Activated T-cell treated with anti-CD3 and anti-CD28 coated beads, Interleukin-2, amount 50 U/mL, for 24 hours (primary cell): ENCODE measurements at regions not wholly inside any gene's neighbourhood (a gene's known extent, or its start where the extent isn't known, plus 50 kb on each side); places are given as distances from the start of the nearest gene placed in this dataset.

Experiments
- DNase-seq: peaks from one replicate; pipeline ENCODE4 v3.0.0-alpha.2; 2020
- H3K27ac Mint-ChIP-seq: 2 replicates; pipeline ENCODE4 v1.8.0; 2020; ENCODE audit warnings: mild to moderate bottlenecking, mixed read lengths
- H3K27me3 Mint-ChIP-seq: 2 replicates; pipeline ENCODE4 v1.8.0; 2020; ENCODE audit warnings: mixed read lengths
- H3K36me3 Mint-ChIP-seq: 2 replicates; pipeline ENCODE4 v1.8.0; 2020; ENCODE audit warnings: low read depth, mixed read lengths
- H3K4me1 Mint-ChIP-seq: 2 replicates; pipeline ENCODE4 v1.8.0; 2020; ENCODE audit warnings: low read depth, mixed read lengths
- H3K4me3 Mint-ChIP-seq: 2 replicates; pipeline ENCODE4 v1.8.0; 2020; ENCODE audit warnings: mild to moderate bottlenecking, moderate library complexity, mixed read lengths
- H3K9me3 Mint-ChIP-seq: 2 replicates; pipeline ENCODE4 v1.8.0; 2020; ENCODE audit warnings: mixed read lengths

DNA sequence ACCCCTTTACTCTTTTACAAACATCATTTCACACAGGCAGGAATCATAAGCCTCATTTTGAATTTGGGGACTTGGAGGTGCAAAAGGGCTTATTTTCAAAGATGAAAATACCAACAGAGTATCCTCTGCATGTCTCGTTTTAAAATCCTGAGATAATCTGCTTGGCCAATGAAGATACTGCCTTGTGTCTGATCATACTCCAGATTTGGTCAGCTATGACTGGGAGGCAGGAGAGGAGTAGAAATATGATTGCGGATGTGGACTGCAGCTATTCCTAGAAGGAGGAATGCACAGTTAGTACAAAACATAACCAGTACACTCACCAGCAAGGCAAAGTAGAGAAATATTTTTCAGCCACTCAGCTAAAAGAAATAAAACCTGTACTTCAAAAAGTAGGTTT is 342.3 kb downstream of the RPRM start:
- Mint-ChIP-seq H3K4me1 (no peaks in the 10 kb centered on the region), H3K27ac (no peak overlapping the region), H3K4me3 (no peak overlapping the region), H3K9me3 (no peaks in the 10 kb centered on the region), H3K36me3 (no peaks in the 10 kb centered on the region), H3K27me3 (no peaks in the 10 kb centered on the region)
- DNase-seq = no peak

DNA sequence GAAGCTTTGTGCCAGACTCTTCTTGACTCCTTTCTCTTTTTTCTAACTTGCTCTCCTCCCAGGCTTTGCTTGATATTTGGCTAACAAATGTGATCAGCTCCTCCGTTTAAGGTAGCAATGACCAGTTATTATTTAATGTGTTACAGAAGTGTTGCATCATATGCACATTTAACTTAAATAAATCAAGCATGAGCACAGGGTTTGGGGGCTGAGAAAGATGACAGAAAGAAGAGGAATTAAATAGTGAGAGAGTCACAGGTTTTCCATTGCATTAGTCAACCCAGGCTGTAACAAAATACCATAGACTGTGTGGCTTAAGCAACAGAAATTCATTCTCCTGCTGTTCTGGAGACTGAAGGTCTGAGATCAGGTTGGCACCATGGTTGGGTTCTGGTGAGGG is 343.8 kb downstream of the RPRM start:
- DNase-seq = no peak
- no peak overlapping the region for H3K27ac Mint-ChIP-seq
- H3K36me3 Mint-ChIP-seq = no peaks in the 10 kb centered on the region
- no peak overlapping the region for H3K4me3 Mint-ChIP-seq
- H3K27me3 Mint-ChIP-seq = no peaks in the 10 kb centered on the region
- no peaks in the 10 kb centered on the region for H3K9me3 Mint-ChIP-seq
- no peaks in the 10 kb centered on the region for H3K4me1 Mint-ChIP-seq

DNA sequence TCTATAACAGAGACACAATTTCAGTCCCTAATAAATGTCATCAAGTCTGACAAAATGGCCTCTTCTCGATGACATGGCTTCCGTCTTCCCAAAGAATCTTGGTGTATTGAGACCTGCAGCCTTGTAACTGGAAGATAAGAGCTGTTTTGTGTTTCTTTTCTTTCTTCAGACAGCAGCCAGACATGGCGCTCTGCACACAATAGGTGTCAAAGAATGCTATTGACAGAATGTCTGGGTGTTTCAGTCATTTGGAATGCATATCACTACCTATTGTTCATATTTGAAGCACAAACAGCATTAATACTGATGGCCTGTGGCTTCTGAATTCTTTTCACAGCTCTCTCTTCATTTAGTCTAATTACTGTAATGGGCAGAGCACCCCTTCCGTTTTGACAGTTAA is 344.8 kb downstream of the RPRM start:
- Mint-ChIP-seq H3K27ac (no peak overlapping the region), H3K36me3 (no peaks in the 10 kb centered on the region), H3K4me3 (no peak overlapping the region), H3K27me3 (no peaks in the 10 kb centered on the region), H3K9me3 (no peaks in the 10 kb centered on the region), H3K4me1 (no peaks in the 10 kb centered on the region)
- DNase-seq = no peak

DNA sequence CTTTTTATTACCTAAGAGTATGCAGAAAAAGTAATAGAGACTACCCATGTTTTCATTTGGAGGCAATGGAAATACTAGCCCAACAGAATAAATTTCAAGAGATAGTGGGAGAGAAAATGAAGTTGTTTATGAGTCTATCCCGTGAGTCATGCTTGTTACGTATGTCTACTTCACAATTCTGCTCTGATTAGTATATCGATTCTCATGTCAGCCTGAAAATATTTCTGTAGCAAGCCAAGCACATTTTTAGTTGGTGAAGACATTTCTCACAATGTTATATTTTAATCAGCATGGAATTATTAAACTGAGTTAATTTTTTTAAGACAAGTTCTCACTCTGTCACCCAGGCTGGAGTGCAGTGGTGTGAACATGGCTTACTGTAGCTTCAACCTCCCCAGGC is 346.1 kb downstream of the RPRM start:
- Mint-ChIP-seq H3K9me3 (no peaks in the 10 kb centered on the region), H3K27me3 (no peaks in the 10 kb centered on the region), H3K4me3 (no peak overlapping the region), H3K4me1 (no peaks in the 10 kb centered on the region), H3K27ac (no peak overlapping the region), H3K36me3 (no peaks in the 10 kb centered on the region)
- DNase-seq = no peak

DNA sequence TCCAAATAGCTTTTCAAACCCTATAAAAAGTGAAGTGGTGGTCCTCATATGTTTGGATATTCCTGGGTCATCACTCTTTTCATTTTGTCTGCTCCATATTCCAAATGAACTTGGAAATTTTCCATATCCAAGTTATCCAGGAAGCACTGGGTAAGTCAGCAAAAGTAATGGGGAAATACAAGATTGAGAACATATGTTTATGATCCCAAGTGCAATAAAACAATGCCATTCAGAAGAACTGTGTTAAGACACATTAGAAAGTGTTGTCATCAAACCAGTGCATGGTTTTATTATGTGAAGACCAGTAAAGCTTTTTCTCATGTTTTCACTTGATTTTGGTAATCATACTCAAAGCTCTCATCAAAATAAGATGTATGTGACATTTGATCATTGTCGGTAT is 363.4 kb downstream of the RPRM start:
- H3K27ac Mint-ChIP-seq = no peak overlapping the region
- DNase-seq = no peak
- H3K4me3 Mint-ChIP-seq = no peak overlapping the region
- no peaks in the 10 kb centered on the region for H3K4me1 Mint-ChIP-seq
- no peaks in the 10 kb centered on the region for H3K27me3 Mint-ChIP-seq
- H3K36me3 Mint-ChIP-seq = no peaks in the 10 kb centered on the region
- H3K9me3 Mint-ChIP-seq = no peaks in the 10 kb centered on the region

DNA sequence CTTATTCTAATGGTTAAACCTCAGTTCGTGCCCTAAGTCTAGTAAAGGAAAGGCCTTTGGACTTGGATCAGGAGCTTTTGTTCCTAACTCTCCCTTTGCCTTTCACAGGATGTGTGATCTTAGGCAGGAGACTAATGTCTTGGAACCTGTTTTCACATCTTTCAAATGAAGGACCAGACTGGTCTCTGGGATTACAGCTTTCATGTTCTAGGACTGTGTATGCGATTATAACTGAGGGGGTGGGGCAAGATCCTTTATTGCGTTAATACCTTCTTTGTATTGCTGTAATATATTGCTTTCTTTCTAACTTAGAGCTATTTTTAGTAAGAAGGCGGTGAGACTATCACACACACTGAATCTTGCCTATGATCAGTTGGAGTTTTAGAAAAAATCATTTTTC is 368.1 kb downstream of the RPRM start:
- Mint-ChIP-seq H3K27ac (no peak overlapping the region), H3K36me3 (no peaks in the 10 kb centered on the region), H3K27me3 (no peaks in the 10 kb centered on the region), H3K4me3 (no peak overlapping the region), H3K9me3 (no peaks in the 10 kb centered on the region), H3K4me1 (peaks cover 7% of the 10 kb centered on the region)
- no peak for DNase-seq

DNA sequence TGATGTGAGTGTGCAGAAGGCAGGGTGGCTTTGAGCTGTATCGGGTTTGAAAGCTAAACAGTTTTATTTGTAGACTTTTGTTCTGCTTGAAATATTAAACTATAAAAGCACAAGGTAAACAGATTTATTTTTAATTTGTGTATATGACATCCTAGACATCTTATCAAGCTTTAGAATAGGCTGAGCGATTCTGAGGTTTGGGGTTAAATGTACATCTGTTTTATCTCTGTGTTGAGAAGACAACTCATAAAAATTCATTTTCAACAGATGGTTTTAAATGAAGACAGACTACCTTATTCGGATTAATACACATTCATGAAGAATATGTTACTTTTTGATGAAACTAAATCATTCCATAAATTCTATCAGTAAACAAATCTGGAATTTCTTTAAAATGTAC is 368.8 kb downstream of the RPRM start:
- no peaks in the 10 kb centered on the region for H3K36me3 Mint-ChIP-seq

DNA sequence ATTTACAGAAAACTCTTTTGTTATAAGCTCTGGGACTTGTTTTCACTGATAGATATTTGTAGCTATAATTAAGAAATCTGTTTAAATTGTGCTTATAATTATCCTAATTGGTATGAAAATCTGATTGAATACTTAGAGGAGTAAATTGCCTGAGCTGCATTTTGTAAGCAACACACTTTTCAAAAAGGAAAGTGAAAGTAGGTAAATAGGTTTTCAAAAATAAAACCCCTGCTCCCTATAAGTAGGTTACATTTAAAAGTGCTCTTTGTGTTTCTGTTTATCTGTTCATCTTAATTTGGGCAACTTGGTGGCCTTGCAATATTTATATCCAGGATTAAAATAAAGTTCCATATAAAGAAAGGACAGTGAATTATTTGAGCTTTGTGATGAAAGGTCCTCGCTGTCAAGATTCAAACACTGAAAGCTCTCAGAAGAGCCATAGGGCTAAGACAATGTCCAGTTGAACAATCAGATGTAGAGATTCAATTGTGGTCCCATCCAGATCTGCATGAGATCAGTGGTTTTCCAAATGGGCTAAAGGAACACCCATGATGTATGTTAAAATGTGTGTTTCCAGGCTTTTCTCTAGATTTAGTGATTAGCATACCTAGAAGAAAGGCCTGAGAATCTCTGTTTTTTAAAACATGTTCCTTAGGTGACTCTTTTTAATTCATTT is 371.6 kb downstream of the RPRM start:
- Mint-ChIP-seq H3K4me3 (peak overlapping the region; percentile 14), H3K27ac (no peak overlapping the region)

More for the DNA sequence above, 368.8 kb downstream of the RPRM start:
- DNase-seq = no peak
- Mint-ChIP-seq H3K27ac (no peak overlapping the region), H3K4me3 (no peak overlapping the region), H3K9me3 (no peaks in the 10 kb centered on the region), H3K4me1 (peaks cover 7% of the 10 kb centered on the region), H3K27me3 (no peaks in the 10 kb centered on the region)

DNA sequence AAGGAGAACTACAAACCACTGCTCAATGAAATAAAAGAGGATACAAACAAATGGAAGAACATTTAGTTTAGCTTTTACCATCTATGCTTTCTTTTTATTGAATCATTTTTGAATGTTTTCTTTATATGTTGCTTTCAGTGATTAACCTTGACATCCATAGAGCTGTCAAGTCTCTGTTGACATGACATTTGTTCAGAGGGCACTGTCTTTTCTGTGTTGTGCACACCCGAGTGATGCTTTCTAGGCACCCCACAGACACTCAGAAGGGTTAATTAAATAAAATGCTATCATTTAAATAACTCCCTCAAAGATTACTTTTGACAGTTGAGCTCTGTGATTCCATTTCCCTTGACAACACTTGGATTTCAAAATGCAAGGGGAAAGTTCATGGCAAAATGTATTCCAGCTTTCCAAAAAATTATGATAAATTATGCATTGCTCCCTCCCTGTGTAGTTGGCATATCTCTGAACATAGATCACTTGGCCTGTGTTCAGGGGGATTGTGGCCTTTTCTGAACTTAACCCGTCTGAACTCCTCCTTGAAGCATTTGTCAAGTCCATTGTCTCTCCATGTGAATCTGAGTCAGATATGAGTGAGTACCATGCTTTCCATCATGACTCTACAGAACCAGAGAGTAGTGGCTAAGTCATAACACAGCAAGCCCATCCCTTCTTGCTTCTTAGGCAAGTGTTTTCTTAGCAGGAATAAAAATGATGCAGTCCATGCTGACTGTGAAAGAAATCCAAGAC is 372.6 kb downstream of the RPRM start:
- H3K27me3 Mint-ChIP-seq = no peaks in the 10 kb centered on the region
- H3K27ac Mint-ChIP-seq = no peak overlapping the region
- peaks cover 7% of the 10 kb centered on the region for H3K4me1 Mint-ChIP-seq
- no peak overlapping the region for H3K4me3 Mint-ChIP-seq
- H3K36me3 Mint-ChIP-seq = no peaks in the 10 kb centered on the region
- H3K9me3 Mint-ChIP-seq = no peaks in the 10 kb centered on the region
- no peak for DNase-seq

More for the DNA sequence above, 371.6 kb downstream of the RPRM start:
- Mint-ChIP-seq H3K36me3 (no peaks in the 10 kb centered on the region), H3K4me1 (peaks cover 7% of the 10 kb centered on the region), H3K27me3 (no peaks in the 10 kb centered on the region), H3K9me3 (no peaks in the 10 kb centered on the region)
- no peak for DNase-seq

DNA sequence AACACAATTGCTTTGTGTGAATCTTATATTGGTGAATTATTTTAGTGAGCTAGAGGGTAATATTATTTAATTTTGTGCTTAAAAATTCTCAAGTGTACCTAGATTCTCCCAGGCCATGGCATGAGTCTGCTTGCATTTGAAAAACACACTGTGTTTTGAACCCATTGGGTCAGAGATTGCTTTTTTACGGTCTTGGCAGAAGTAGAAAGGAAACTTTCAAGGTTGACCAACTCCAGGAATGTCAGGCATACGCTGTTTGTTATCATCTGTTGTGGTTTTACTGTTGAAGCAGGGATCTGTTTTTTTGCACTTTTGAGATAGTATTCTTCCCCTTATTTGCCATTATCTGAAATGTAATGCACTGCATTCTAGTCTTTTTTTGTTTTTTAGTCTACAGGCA is 377.4 kb downstream of the RPRM start:
- peaks cover 2% of the 10 kb centered on the region for H3K9me3 Mint-ChIP-seq
- no peak overlapping the region for H3K4me3 Mint-ChIP-seq
- H3K27ac Mint-ChIP-seq = no peak overlapping the region
- no peaks in the 10 kb centered on the region for H3K27me3 Mint-ChIP-seq
- H3K4me1 Mint-ChIP-seq = peaks cover under 1% of the 10 kb centered on the region
- DNase-seq = no peak
- no peaks in the 10 kb centered on the region for H3K36me3 Mint-ChIP-seq

DNA sequence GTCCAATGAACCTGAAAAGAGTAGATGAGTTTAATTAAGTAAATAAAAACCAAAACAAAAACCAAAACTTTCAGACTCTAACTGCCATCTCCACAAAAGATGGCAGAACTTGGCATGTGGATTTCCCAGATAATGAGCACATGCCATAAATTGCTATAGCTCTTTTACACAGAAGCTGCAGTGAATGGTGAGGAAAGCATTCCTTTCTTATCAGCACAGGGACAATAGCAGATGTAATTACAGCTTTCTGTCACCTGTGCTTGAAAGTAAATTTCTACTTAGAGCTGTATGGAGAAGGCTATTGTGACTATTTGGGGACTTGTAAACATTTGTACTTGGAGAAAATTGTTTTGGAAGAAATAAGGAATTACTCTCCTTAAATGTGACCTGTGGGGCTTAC is 378.4 kb downstream of the RPRM start:
- no peak for DNase-seq
- no peak overlapping the region for H3K27ac Mint-ChIP-seq
- H3K36me3 Mint-ChIP-seq = no peaks in the 10 kb centered on the region
- H3K9me3 Mint-ChIP-seq = peaks cover 2% of the 10 kb centered on the region
- H3K27me3 Mint-ChIP-seq = no peaks in the 10 kb centered on the region
- no peak overlapping the region for H3K4me3 Mint-ChIP-seq
- H3K4me1 Mint-ChIP-seq = no peaks in the 10 kb centered on the region

DNA sequence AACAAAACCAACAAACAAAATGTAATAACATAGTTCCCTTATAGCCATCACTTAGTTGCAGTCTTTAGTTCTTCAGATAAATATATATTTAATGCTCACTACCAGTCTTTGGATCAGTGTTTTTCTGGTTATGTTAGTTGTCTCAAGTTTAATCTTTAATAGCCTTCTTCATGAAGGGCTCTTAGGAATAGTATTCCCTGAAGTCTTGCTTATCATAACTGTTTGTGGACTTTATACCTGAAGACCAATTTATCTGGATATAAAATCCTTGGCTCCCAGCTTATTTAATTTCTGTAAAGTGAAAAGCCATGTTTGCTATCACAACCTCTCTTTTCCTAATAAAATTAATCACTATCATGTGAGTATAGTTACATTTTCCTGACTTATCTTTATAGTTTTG is 379.7 kb downstream of the ARL6IP6 start:
- H3K27ac Mint-ChIP-seq = no peak overlapping the region
- H3K4me1 Mint-ChIP-seq = no peaks in the 10 kb centered on the region
- no peak overlapping the region for H3K4me3 Mint-ChIP-seq
- H3K36me3 Mint-ChIP-seq = no peaks in the 10 kb centered on the region
- H3K27me3 Mint-ChIP-seq = no peaks in the 10 kb centered on the region
- H3K9me3 Mint-ChIP-seq = peaks cover 2% of the 10 kb centered on the region
- no peak for DNase-seq

DNA sequence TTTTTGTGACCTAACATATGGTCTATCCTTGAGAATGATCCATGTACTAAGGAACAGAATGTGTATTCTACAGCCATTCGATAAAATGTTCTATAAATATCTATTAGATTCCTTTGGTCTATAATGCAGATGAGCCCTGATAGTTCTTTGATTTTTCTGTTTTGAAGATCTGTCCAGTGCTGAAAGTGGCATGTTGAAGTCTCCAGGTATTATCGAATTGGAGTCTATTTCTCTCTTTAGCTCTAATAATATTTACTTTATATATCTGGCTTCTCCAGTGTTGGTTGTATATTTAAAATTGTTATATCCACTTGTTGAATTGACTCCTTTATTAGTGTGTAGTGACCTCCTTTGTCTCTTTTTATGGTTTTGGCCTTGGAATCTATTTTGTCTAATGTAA is 377.9 kb downstream of the ARL6IP6 start:
- Mint-ChIP-seq H3K4me3 (no peak overlapping the region), H3K27ac (no peak overlapping the region), H3K36me3 (no peaks in the 10 kb centered on the region), H3K27me3 (no peaks in the 10 kb centered on the region), H3K4me1 (no peaks in the 10 kb centered on the region), H3K9me3 (peaks cover 2% of the 10 kb centered on the region)
- DNase-seq = no peak

DNA sequence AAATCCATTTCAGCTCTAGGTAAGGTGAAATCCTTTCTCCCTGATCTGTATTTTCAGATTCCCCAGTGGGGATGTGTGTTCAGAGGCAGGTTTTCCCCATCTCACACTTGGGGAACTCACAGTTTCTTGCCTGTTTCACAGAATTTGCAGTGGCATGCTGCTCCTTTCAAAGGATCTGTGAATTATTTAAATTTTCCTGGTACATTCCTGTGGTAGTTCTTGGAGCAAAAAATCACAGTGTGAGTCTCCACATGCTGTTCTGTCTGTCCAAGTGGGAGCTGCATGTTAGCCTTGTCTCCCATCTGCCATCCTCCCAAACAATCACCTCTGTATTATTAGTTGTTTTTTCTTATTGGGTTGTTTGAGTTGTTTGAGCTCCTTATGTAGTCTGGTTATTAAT is 372.9 kb downstream of the ARL6IP6 start:
- Mint-ChIP-seq H3K27ac (no peak overlapping the region), H3K27me3 (no peaks in the 10 kb centered on the region), H3K36me3 (no peaks in the 10 kb centered on the region), H3K4me3 (no peak overlapping the region), H3K4me1 (no peaks in the 10 kb centered on the region), H3K9me3 (no peaks in the 10 kb centered on the region)
- DNase-seq = no peak

DNA sequence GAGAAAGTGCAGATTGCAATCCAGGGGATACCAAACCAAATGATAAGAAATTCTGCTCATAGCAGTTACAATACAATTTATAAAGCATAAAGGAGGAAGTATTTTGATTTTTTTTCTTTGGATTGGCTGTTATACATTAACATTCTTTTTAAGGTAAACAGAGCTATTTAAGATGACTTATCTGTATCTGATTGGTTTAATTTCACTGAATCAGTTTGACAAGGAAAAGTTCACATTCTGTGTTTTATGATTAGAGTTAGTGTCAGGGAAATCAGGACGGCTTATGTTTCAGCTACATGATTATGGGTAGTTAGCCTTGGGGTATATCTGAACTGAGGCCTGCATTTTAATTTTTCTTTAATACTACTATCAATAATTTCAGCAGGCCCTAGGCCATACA is 360.9 kb downstream of the ARL6IP6 start:
- H3K4me3 Mint-ChIP-seq = no peak overlapping the region
- DNase-seq = no peak
- no peaks in the 10 kb centered on the region for H3K9me3 Mint-ChIP-seq
- no peaks in the 10 kb centered on the region for H3K4me1 Mint-ChIP-seq
- no peak overlapping the region for H3K27ac Mint-ChIP-seq
- no peaks in the 10 kb centered on the region for H3K36me3 Mint-ChIP-seq
- H3K27me3 Mint-ChIP-seq = no peaks in the 10 kb centered on the region
